K562 (cell line): ENCODE measurements at regions not wholly inside any gene's neighbourhood (a gene's known extent, or its start where the extent isn't known, plus 50 kb on each side); places are given as distances from the start of the nearest gene placed in this dataset.

Experiments used
- ATAC-seq: fragments of 200-7000 bp; cut with Tn5 transposase; 3 replicates; pipeline ENCODE4 v1.9.1; 2020; ENCODE audit warnings: moderate library complexity
- BruUV-seq: library from RNA; stranded (reverse); fragments of 400-500 nt; replicated peaks from 2 replicates; lab custom pipeline; 2021; lab: Mats Ljungman, UMichigan
- CTCF ChIA-PET: fragments of 300-600 bp; formaldehyde crosslinking; extraction: SDS; loops from one replicate; lab custom pipeline; 2021; ENCODE audit warnings: low intra/inter-chr PET ratio; lab: Yijun Ruan, JAX
- POLR2A ChIA-PET: fragments of 300-600, 350-650 bp; sonication (Branson Sonifier 250); formaldehyde crosslinking; extraction: SDS; loops from one replicate; lab custom pipeline; 2021; ENCODE audit warnings: antibody characterized with exemption, inconsistent platforms; lab: Yijun Ruan, JAX
- DNase-seq, 4 experiments: peaks; one replicate each; pipeline versions ENCODE4 v3.0.0 to v3.0.0-alpha.2; 2011 to 2018; ENCODE audit warnings: low spot score in 3 of 4, mixed read lengths in 3 of 4; ENCODE audit errors: extremely low read depth in 1 of 4
- FAIRE-seq: peaks from 2 replicates; lab custom pipeline; 2011; peaks lifted over from hg19 to GRCh38; lab: Jason Lieb, UNC
- H2AFZ ChIP-seq: 2 replicates; pipeline ENCODE4 v1.6.0; 2011; ENCODE audit warnings: low read depth, low read length, control low read depth, inconsistent platforms
- H3K27ac ChIP-seq: fragments of 200-600 bp; 3 replicates; pipeline ENCODE4 v1.8.0; 2011; ENCODE audit warnings: low read depth, mild to moderate bottlenecking, control low read depth, inconsistent platforms, low read length, moderate library complexity, mixed read lengths; ENCODE audit errors: extremely low read depth
- H3K27me3 ChIP-seq, 2 experiments: fragments of 300-600 bp in 1 of 2; 2 replicates in 1 of 2; 3 replicates in 1 of 2; pipeline versions ENCODE4 v1.6.0 to v1.8.0; 2011; ENCODE audit warnings: inconsistent platforms in 2 of 2, low read length in 2 of 2, mild to moderate bottlenecking in 1 of 2, mixed read lengths in 1 of 2, moderate library complexity in 1 of 2; ENCODE audit not compliant: control insufficient read depth in 2 of 2, insufficient read depth in 2 of 2
- H3K36me3 ChIP-seq: fragments of 300-600 bp; 3 replicates; pipeline ENCODE4 v1.8.0; 2011; ENCODE audit warnings: mild to moderate bottlenecking, low read length, inconsistent platforms; ENCODE audit not compliant: control insufficient read depth, insufficient read depth
- H3K4me1 ChIP-seq, 2 experiments: fragments of 200-600 bp in 1 of 2; replicated peaks in 1 of 2; 2 replicates in 1 of 2; 3 replicates in 1 of 2; pipeline versions ENCODE4 v1.5.1 to v1.8.0; 2011; ENCODE audit warnings: inconsistent platforms in 2 of 2, low read length in 2 of 2, mild to moderate bottlenecking in 1 of 2, mixed read lengths in 1 of 2, moderate library complexity in 1 of 2; ENCODE audit not compliant: control insufficient read depth in 2 of 2, insufficient read depth in 2 of 2
- H3K4me2 ChIP-seq: 2 replicates; pipeline ENCODE4 v1.6.1; 2011; ENCODE audit warnings: low read length, control low read depth, inconsistent platforms, mixed read lengths; ENCODE audit not compliant: insufficient read depth
- H3K4me3 ChIP-seq: fragments of 200-600 bp; sonication (generic), shearing (Covaris generic); 2 replicates; pipeline ENCODE4 v1.5.1; 2016; ENCODE audit warnings: control low read depth, inconsistent platforms
- H3K79me2 ChIP-seq: fragments of 200-600 bp; 3 replicates; pipeline ENCODE4 v1.8.0; 2011; ENCODE audit warnings: low read length, inconsistent platforms; ENCODE audit not compliant: control insufficient read depth, insufficient read depth
- H3K9ac ChIP-seq, 2 experiments: 2 replicates each; pipeline versions ENCODE4 v1.6.0 to v1.6.1; 2011; ENCODE audit warnings: low read depth in 2 of 2, low read length in 2 of 2, control low read depth in 1 of 2, inconsistent platforms in 1 of 2, mild to moderate bottlenecking in 1 of 2, mixed read lengths in 1 of 2; ENCODE audit not compliant: insufficient read depth in 1 of 2
- H3K9me1 ChIP-seq: one replicate; pipeline ENCODE4 v1.6.0; 2011; ENCODE audit warnings: inconsistent platforms, mild to moderate bottlenecking, low read length, moderate library complexity; ENCODE audit not compliant: control insufficient read depth, insufficient read depth
- H3K9me3 ChIP-seq: replicated peaks from 2 replicates; pipeline ENCODE4 v1.5.1; 2011; ENCODE audit warnings: low read depth, low read length, inconsistent platforms; ENCODE audit not compliant: control insufficient read depth, insufficient read depth
- H4K20me1 ChIP-seq: replicated peaks from 2 replicates; pipeline ENCODE4 v1.6.1; 2011; ENCODE audit warnings: low read length, inconsistent platforms, mixed read lengths; ENCODE audit not compliant: control insufficient read depth, insufficient read depth
- E2F5 ChIP-seq: sonication (generic); formaldehyde crosslinking; IDR thresholded peaks from 2 replicates; pipeline ENCODE4 v1.8.0; 2022; ENCODE audit warnings: mild to moderate bottlenecking, missing genetic modification reagents
- HDAC8 ChIP-seq: fragments of 450-650 bp; IDR thresholded peaks from 2 replicates; pipeline ENCODE4 v1.6.1; 2016; ENCODE audit warnings: mild to moderate bottlenecking, missing genetic modification characterization, moderate library complexity, missing compliant biosample characterization
- HEY1 ChIP-seq: fragments of 250-450 bp; sonication (Bioruptor Pico); IDR thresholded peaks from 2 replicates; pipeline ENCODE4 v1.5.0; 2020; ENCODE audit warnings: mild to moderate bottlenecking, moderate library complexity, borderline replicate concordance
- LEF1 ChIP-seq: fragments of 450-650 bp; IDR thresholded peaks from 2 replicates; pipeline ENCODE4 v1.6.1; 2016; ENCODE audit warnings: mild to moderate bottlenecking
- MCM5 ChIP-seq: fragments of 450-650 bp; IDR thresholded peaks from 2 replicates; pipeline ENCODE4 v1.6.1; 2016; ENCODE audit warnings: low read depth
- PHF8 ChIP-seq: fragments of 200-600 bp; sonication (generic); IDR thresholded peaks from 2 replicates; pipeline ENCODE4 v1.6.1; 2012; ENCODE audit warnings: mixed run types, mild to moderate bottlenecking, inconsistent platforms, low read length, moderate library complexity, borderline replicate concordance
- PKNOX1 ChIP-seq: fragments of 450-650 bp; IDR thresholded peaks from 2 replicates; pipeline ENCODE4 v1.6.1; 2016
- POLR2AphosphoS2 ChIP-seq: IDR thresholded peaks from 2 replicates; pipeline ENCODE4 v1.6.1; 2012; ENCODE audit warnings: low read length, improper control_type of control experiment
- SMAD3 ChIP-seq: fragments of 450-650 bp; formaldehyde crosslinking; conservative IDR thresholded peaks from 2 replicates; pipeline ENCODE4 v1.4.0; 2020; ENCODE audit warnings: mild to moderate bottlenecking
- SRF ChIP-seq, 2 experiments: fragments of 250-450, 450-650 bp in 1 of 2; sonication (Bioruptor Pico) in 1 of 2; sonication (generic) in 1 of 2; formaldehyde crosslinking; IDR thresholded peaks; 2 replicates each; pipeline versions ENCODE4 v1.5.0 to v1.5.1; 2020 to 2022; ENCODE audit warnings: mild to moderate bottlenecking in 1 of 2, missing genetic modification reagents in 1 of 2
- TAF15 ChIP-seq: fragments of 200-400 bp; formaldehyde crosslinking; IDR thresholded peaks from 2 replicates; pipeline ENCODE4 v1.6.1; 2017; ENCODE audit warnings: mild to moderate bottlenecking, low read depth, low read length, moderate library complexity
- YY1 ChIP-seq, 3 experiments: IDR thresholded peaks; 2 replicates each; pipeline ENCODE4 v1.6.1; 2011; ENCODE audit warnings: low read length in 2 of 3, mild to moderate bottlenecking in 2 of 3, moderate library complexity in 2 of 3, borderline replicate concordance in 1 of 3, control low read depth in 1 of 3, low read depth in 1 of 3; ENCODE audit not compliant: insufficient read depth in 3 of 3, insufficient replicate concordance in 2 of 3, control insufficient read depth in 1 of 3, insufficient read length in 1 of 3; ENCODE audit errors: extremely low read depth in 1 of 3
- ZNF146 ChIP-seq: IDR thresholded peaks from one replicate; pipeline ENCODE4 v1.6.1; 2018; ENCODE audit warnings: missing compliant biosample characterization; ENCODE audit not compliant: unreplicated experiment
- ZNF232 ChIP-seq: sonication (generic); formaldehyde crosslinking; IDR thresholded peaks from 2 replicates; pipeline ENCODE4 v1.8.0; 2022; ENCODE audit warnings: mild to moderate bottlenecking, missing genetic modification reagents
- ZNF395 ChIP-seq: fragments of 200-800 bp; sonication (Bioruptor generic); IDR thresholded peaks from 2 replicates; pipeline ENCODE4 v1.6.1; 2017; ENCODE audit warnings: missing genetic modification characterization, missing compliant biosample characterization
- ZNF445 ChIP-seq: fragments of 250-450 bp; sonication (Bioruptor Pico); IDR thresholded peaks from 2 replicates; pipeline ENCODE4 v1.4.0; 2020; ENCODE audit warnings: low read depth, mild to moderate bottlenecking, moderate library complexity
- ZNF668 ChIP-seq: fragments of 250-450 bp; sonication (Bioruptor Pico); IDR thresholded peaks from 2 replicates; pipeline ENCODE4 v1.8.0; 2022; ENCODE audit warnings: mild to moderate bottlenecking, inconsistent platforms
- ZNF79 ChIP-seq: fragments of 250-450 bp; sonication (Bioruptor Pico); IDR thresholded peaks from 2 replicates; pipeline ENCODE4 v1.4.0; 2020; ENCODE audit warnings: low read depth, mild to moderate bottlenecking, moderate library complexity
- WGBS: fragments of 100-300 bp; shearing (Covaris generic); methylation state at CpG from one replicate; pipeline ENCODE4 v1.1.6; 2016; ENCODE audit warnings: low coverage, mixed read lengths; ENCODE audit not compliant: insufficient coverage; ENCODE audit errors: missing lambda C conversion rate; 5-methylcytosine and 5-hydroxymethylcytosine counted together
- in situ Hi-C: fragments of 300-500 bp; cut with MboI; formaldehyde crosslinking; loops from 4 replicates; pipeline ENCODE4 v1.15.0; 2018; ENCODE audit warnings: inconsistent platforms, mixed read lengths
- intact Hi-C: fragments of 100-400 bp; cut with micrococcal nuclease; formaldehyde crosslinking; loops from 2 replicates; pipeline ENCODE4 v1.14.2; 2022

GRCh38 chr9:89928106-89928505 is 323.3 kb downstream of the GADD45G start (continued):
- no peak for TF ChIP-seq PKNOX1
- no peak for TF ChIP-seq ZNF232 (CRISPR knock-in tag)
- TF ChIP-seq LEF1: no peak
- TF ChIP-seq, all 486 proteins: peak for 0

GRCh38 chr9:89928521-89929275 is 323.9 kb downstream of the GADD45G start:
- no peak for ATAC-seq
- no peak overlapping the region for H2AFZ ChIP-seq
- DNase-seq: no peak
- FAIRE-seq: no peak
- H3K27ac ChIP-seq: no peak overlapping the region
- ChIA-PET CTCF (no interaction called here), POLR2A (interaction anchor here (0.5 to 0.6 kb wide), 2 partner anchors 61 to 297 kb away, joined by 3 read pairs; no protein-coding TSS in a partner anchor)
- in situ Hi-C loops (no loop called here), intact Hi-C loops (no loop called here)
- BruUV-seq: no TSS peak
- WGBS: 0% methylated on average over 6 of the region's 6 CpGs
- peaks cover 0 to 6% of the 10 kb centered on the region in 2 experiments; a peak in 1 of 5 replicates for H3K27me3 ChIP-seq
- H3K36me3 ChIP-seq: no peaks in the 10 kb centered on the region
- H3K79me2 ChIP-seq: no peaks in the 10 kb centered on the region
- H3K9me3 ChIP-seq: no peaks in the 10 kb centered on the region
- no peaks in the 10 kb centered on the region for H4K20me1 ChIP-seq
- no peak overlapping the region for H3K4me3 ChIP-seq
- no peaks in the 10 kb centered on the region for H3K9me1 ChIP-seq
- no peak overlapping the region for H3K9ac ChIP-seq
- no peaks in the 10 kb centered on the region; a peak in 1 of 5 replicates for H3K4me1 ChIP-seq
- no peak overlapping the region for H3K4me2 ChIP-seq
- no peak for TF ChIP-seq ZNF668 (CRISPR knock-in tag)
- TF ChIP-seq SRF (CRISPR knock-in tag; IDR thresholded peaks at IDR 0.05): no peak
- no peak for TF ChIP-seq ZNF445 (CRISPR knock-in tag)
- TF ChIP-seq TAF15: no peak
- no peak for TF ChIP-seq ZNF146 (CRISPR knock-in tag)
- TF ChIP-seq ZNF395 (CRISPR knock-in tag): no peak
- no peak for TF ChIP-seq HDAC8 (tag)
- TF ChIP-seq PHF8: no peak
- no peak for TF ChIP-seq SMAD3 (CRISPR knock-in tag)
- no peak for TF ChIP-seq ZNF79 (CRISPR knock-in tag)
- no peak for TF ChIP-seq MCM5
- no peak for TF ChIP-seq HEY1 (CRISPR knock-in tag)
- TF ChIP-seq E2F5 (CRISPR knock-in tag): no peak
- TF ChIP-seq YY1 (IDR thresholded peaks at IDR 0.05; ENCODE audit: borderline replicate concordance in 1 of 3, control insufficient read depth in 1 of 3, extremely low read depth in 1 of 3, insufficient read depth in 3 of 3, insufficient read length in 1 of 3, insufficient replicate concordance in 2 of 3, low read depth in 1 of 3, low read length in 2 of 3): no peak
- no peak for TF ChIP-seq POLR2AphosphoS2
